HL-60 (cell line): ENCODE measurements at regions not wholly inside any gene's neighbourhood (a gene's known extent, or its start where the extent isn't known, plus 50 kb on each side); places are given as distances from the start of the nearest gene placed in this dataset.

Experiments used
- CTCF ChIP-seq: IDR thresholded peaks from one replicate; pipeline ENCODE4 v1.5.1; 2011; ENCODE audit warnings: low read length, control low read depth, inconsistent platforms; ENCODE audit not compliant: insufficient read depth
- GABPA ChIP-seq: IDR thresholded peaks from 2 replicates; pipeline ENCODE4 v1.6.1; 2012; ENCODE audit warnings: low read depth
- POLR2AphosphoS5 ChIP-seq: IDR thresholded peaks from 2 replicates; pipeline ENCODE4 v1.6.1; 2012; ENCODE audit warnings: low read depth
- REST ChIP-seq: IDR thresholded peaks from 2 replicates; pipeline ENCODE4 v1.6.1; 2012; ENCODE audit warnings: low read depth; ENCODE audit not compliant: insufficient replicate concordance
- SPI1 ChIP-seq: IDR thresholded peaks from 2 replicates; pipeline ENCODE4 v1.6.1; 2012; ENCODE audit warnings: low read depth, mild to moderate bottlenecking, borderline replicate concordance

- TF ChIP-seq CTCF (no peak), SPI1 (no peak), REST (no peak), GABPA (no peak), POLR2AphosphoS5 (no peak)
Measured at GRCh38 chr6:19964115-19964514, 126.9 kb downstream of the ID4 start.
